ENCODE measurements at regions not wholly inside any gene's neighbourhood (a gene's known extent, or its start where the extent isn't known, plus 50 kb on each side); places are given as distances from the start of the nearest gene placed in this dataset.

DNA sequence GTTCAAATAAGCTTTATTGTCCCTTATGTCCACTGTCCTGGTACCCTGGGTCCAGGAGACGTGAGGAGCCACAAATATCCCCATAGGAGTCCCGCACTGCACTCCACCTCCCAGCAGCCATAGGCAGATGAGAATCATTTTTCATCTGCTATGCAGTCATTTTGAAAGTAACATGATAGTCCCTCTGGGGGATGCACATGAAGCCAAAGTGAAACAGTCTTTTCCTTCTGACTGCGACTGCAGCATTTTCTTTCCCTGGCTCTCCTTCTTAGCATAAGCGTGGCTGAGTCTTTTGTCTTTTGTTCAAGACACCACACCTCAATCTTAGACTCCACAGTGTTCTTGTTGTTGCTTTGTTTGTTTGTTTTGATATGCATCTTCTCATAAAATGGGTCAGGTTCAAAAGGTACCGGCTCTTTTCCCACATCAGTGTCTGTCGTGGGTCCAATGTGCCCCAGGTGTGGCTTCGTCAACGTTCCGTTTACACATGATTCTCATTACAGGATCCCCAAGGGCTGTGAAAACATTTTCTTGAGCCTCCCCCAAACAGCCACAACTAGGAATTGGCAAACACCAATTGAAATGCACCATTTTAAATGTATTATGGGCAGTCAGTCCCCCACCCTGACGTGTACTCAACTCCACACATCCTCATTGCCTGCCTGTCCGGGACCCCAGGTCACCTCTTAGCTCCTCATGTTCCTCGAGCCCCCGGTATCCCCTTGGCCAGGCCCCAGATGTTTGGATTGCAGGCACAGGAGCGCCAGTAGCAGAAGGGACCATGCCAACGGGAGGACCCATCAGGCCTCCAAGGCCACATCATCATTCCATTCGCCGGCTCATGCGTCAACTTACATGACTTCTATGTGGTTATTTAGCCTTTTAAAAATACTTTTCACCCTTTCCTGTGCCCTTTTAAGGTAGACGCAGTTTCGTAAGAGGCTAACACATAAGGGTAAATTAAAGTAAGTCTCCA lies 237.8 kb upstream of the DAPK1 start:
- H3K27me3 Mint-ChIP-seq (ENCODE audit: unreplicated experiment) = no peaks in the 10 kb centered on the region
- H3K27ac Mint-ChIP-seq (ENCODE audit: unreplicated experiment) = peak overlapping the region; percentile 89
- peaks cover 4% of the 10 kb centered on the region for H3K36me3 Mint-ChIP-seq (ENCODE audit: unreplicated experiment)
- TF ChIP-seq, protein P1, sequence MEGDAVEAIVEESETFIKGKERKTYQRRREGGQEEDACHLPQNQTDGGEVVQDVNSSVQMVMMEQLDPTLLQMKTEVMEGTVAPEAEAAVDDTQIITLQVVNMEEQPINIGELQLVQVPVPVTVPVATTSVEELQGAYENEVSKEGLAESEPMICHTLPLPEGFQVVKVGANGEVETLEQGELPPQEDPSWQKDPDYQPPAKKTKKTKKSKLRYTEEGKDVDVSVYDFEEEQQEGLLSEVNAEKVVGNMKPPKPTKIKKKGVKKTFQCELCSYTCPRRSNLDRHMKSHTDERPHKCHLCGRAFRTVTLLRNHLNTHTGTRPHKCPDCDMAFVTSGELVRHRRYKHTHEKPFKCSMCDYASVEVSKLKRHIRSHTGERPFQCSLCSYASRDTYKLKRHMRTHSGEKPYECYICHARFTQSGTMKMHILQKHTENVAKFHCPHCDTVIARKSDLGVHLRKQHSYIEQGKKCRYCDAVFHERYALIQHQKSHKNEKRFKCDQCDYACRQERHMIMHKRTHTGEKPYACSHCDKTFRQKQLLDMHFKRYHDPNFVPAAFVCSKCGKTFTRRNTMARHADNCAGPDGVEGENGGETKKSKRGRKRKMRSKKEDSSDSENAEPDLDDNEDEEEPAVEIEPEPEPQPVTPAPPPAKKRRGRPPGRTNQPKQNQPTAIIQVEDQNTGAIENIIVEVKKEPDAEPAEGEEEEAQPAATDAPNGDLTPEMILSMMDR (IDR thresholded peaks at IDR 0.05) = no peak
- no peak for DNase-seq (ENCODE audit: extremely low spot score, unreplicated experiment)
- peaks cover 5% of the 10 kb centered on the region for H3K9me3 Mint-ChIP-seq (ENCODE audit: unreplicated experiment)
- H3K4me1 Mint-ChIP-seq (ENCODE audit: unreplicated experiment) = peaks cover 54% of the 10 kb centered on the region
- peak overlapping the region; percentile 26 for H3K4me3 Mint-ChIP-seq (ENCODE audit: unreplicated experiment)

DNA sequence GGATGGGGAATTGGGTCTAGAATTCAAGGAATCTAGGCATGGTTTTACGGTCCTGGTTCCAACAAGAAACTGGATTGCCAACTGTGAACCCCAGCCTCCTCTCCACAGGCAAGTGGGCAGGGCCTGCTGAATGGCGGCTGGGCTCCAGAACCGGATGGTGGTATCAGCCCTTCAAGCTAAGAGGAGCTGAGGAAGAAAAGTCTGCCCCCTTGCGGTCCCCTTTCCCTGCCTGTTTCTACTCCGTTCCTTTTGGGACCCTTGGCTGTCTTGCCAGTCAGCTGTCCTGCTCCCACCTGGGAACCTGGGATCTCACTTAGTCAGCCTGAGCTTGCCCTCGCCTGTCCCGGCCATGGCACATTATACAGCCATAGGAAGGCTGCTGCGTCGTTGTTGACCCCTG lies 234.4 kb upstream of the DAPK1 start:
- Mint-ChIP-seq H3K27ac (ENCODE audit: unreplicated experiment) (no peak overlapping the region), H3K4me3 (ENCODE audit: unreplicated experiment) (no peak overlapping the region), H3K27me3 (ENCODE audit: unreplicated experiment) (no peaks in the 10 kb centered on the region), H3K4me1 (ENCODE audit: unreplicated experiment) (peaks cover 38% of the 10 kb centered on the region), H3K9me3 (ENCODE audit: unreplicated experiment) (peaks cover 15% of the 10 kb centered on the region), H3K36me3 (ENCODE audit: unreplicated experiment) (peaks cover 13% of the 10 kb centered on the region)
- DNase-seq (ENCODE audit: extremely low spot score, unreplicated experiment) = no peak
- TF ChIP-seq, protein P1 (IDR thresholded peaks at IDR 0.05) = no peak

DNA sequence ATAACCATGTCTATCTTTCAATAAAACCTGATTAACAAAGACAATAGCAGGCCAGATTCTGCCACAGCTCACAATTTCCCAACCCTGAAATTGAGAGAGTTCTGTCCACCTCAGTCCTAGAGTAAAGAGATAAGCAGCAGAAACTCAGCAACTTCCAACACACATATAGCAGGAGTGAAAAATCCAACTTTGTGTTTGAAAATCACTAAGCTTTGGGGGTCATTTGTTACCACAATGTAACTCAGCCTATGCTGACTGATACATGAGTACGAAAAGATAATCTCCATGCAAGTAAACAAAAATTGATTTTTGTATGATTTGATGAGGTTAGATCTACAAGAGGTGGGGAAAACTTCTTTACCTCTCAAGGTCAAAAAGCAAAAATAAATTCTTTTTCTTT lies 231.0 kb upstream of the DAPK1 start:
- TF ChIP-seq, protein P1 (IDR thresholded peaks at IDR 0.05) = no peak
- H3K27ac Mint-ChIP-seq (ENCODE audit: unreplicated experiment) = peak overlapping the region; percentile 98

DNA sequence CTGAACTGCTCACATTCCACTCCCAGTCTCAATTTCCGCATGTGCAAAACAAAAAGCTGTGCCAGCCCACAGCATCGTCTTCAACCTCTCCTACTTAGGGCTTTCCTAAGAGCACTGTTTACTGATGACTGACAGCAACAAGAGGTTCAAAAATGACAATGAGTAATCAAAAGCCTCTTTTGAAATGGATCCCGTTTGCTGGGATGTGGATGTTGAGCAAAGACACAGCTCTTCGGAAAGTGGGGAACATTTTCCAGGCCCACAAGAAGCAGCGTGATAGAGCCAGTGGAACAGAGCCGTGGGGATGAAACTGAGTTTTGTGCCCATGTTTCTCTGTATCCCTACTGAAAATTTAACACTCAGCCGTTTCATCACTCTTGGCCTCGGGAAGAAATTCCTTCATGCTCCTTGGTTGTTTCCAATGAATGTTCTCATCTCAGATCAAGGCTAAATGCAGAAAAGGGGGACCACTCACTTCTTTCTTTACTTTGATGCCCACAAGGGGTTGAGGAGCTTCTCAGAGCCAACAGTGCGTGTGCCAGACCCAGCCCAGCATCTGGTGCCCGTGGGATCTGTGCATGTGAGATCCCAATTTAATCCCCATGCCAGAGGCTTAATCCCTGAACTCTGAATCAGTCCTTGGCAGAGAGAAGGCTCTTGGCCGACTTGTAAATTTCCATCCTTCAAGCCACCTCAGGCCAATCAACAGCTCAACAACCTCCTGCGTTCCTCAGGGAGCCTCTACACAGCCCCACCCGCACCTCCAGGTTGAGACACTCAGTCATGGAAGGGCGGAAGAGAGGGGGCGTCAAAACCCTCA lies 230.2 kb upstream of the DAPK1 start:
- H3K4me1 Mint-ChIP-seq (ENCODE audit: unreplicated experiment) = peaks cover 57% of the 10 kb centered on the region
- H3K36me3 Mint-ChIP-seq (ENCODE audit: unreplicated experiment) = peaks cover 9% of the 10 kb centered on the region
- TF ChIP-seq, protein P1 (IDR thresholded peaks at IDR 0.05) = no peak
- peaks cover 10% of the 10 kb centered on the region for H3K9me3 Mint-ChIP-seq (ENCODE audit: unreplicated experiment)
- no peak for DNase-seq (ENCODE audit: extremely low spot score, unreplicated experiment)
- H3K27me3 Mint-ChIP-seq (ENCODE audit: unreplicated experiment) = no peaks in the 10 kb centered on the region
- H3K4me3 Mint-ChIP-seq (ENCODE audit: unreplicated experiment) = no peak overlapping the region
- H3K27ac Mint-ChIP-seq (ENCODE audit: unreplicated experiment) = peak overlapping the region; percentile 98

More for the DNA sequence above, 231.0 kb upstream of the DAPK1 start:
- H3K4me3 Mint-ChIP-seq (ENCODE audit: unreplicated experiment) = no peak overlapping the region
- no peak for DNase-seq (ENCODE audit: extremely low spot score, unreplicated experiment)
- peaks cover 13% of the 10 kb centered on the region for H3K36me3 Mint-ChIP-seq (ENCODE audit: unreplicated experiment)
- no peaks in the 10 kb centered on the region for H3K27me3 Mint-ChIP-seq (ENCODE audit: unreplicated experiment)
- peaks cover 49% of the 10 kb centered on the region for H3K4me1 Mint-ChIP-seq (ENCODE audit: unreplicated experiment)
- H3K9me3 Mint-ChIP-seq (ENCODE audit: unreplicated experiment) = peaks cover 13% of the 10 kb centered on the region
